ENCODE measurements at regions not wholly inside any gene's neighbourhood (a gene's known extent, or its start where the extent isn't known, plus 50 kb on each side); places are given as distances from the start of the nearest gene placed in this dataset.

GRCh38 chr12:115013236-115013981, 329.4 kb upstream of the TBX3 start:
- TF ChIP-seq EZH2 (IDR thresholded peaks at IDR 0.05; ENCODE audit: insufficient read depth, poor library complexity, severe bottlenecking) (no peak), EZH2phosphoT487 (IDR thresholded peaks at IDR 0.05; ENCODE audit: insufficient read depth, low read depth) (no peak)

All from GM23248 (cell line).